ENCODE measurements at regions not wholly inside any gene's neighbourhood (a gene's known extent, or its start where the extent isn't known, plus 50 kb on each side); places are given as distances from the start of the nearest gene placed in this dataset.

- TF ChIP-seq MXI1 (IDR thresholded peaks at IDR 0.05; ENCODE audit: low read depth, low read length) (no peak), RAD21 (IDR thresholded peaks at IDR 0.05; ENCODE audit: low read length) (no peak), CTCF (IDR thresholded peaks at IDR 0.05) (no peak), PBX3 (IDR thresholded peaks at IDR 0.05) (no peak), CHD2 (IDR thresholded peaks at IDR 0.05; ENCODE audit: low read length, partially characterized antibody) (no peak), NRF1 (IDR thresholded peaks at IDR 0.05; ENCODE audit: low read depth, low read length) (no peak), REST (IDR thresholded peaks at IDR 0.05; ENCODE audit: low read depth, low read length) (no peak)
- TF ChIP-seq, protein P1, sequence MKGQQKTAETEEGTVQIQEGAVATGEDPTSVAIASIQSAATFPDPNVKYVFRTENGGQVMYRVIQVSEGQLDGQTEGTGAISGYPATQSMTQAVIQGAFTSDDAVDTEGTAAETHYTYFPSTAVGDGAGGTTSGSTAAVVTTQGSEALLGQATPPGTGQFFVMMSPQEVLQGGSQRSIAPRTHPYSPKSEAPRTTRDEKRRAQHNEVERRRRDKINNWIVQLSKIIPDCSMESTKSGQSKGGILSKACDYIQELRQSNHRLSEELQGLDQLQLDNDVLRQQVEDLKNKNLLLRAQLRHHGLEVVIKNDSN (IDR thresholded peaks at IDR 0.05; ENCODE audit: borderline replicate concordance, low read depth): no peak
Measured at GRCh38 chr16:27700304-27700995, 150.5 kb downstream of the KATNIP start.

Measured in SK-N-SH (cell line).